Gastroesophageal sphincter (tissue), 3 donors: ENCODE measurements at regions not wholly inside any gene's neighbourhood (a gene's known extent, or its start where the extent isn't known, plus 50 kb on each side); places are given as distances from the start of the nearest gene placed in this dataset.

Experiments
- EP300 ChIP-seq: sonication (generic); formaldehyde crosslinking; IDR thresholded peaks from one replicate; pipeline ENCODE4 v1.6.1; 2017; ENCODE audit warnings: antibody characterized with exemption, mild to moderate bottlenecking
- POLR2A ChIP-seq, 2 donors: fragments of 450-650 bp; IDR thresholded peaks; one replicate each; pipeline ENCODE4 v1.6.1; 2017; ENCODE audit warnings: antibody characterized with exemption in 2 of 2, mild to moderate bottlenecking in 2 of 2, moderate library complexity in 1 of 2
- POLR2AphosphoS5 ChIP-seq: sonication (generic); formaldehyde crosslinking; IDR thresholded peaks from one replicate; pipeline ENCODE4 v1.6.1; 2017; ENCODE audit warnings: antibody characterized with exemption
- TF ChIP-seq, protein P1 (sequence below), 4 experiments: fragments of 200-600 bp in 2 of 4; fragments of 450-650 bp in 2 of 4; sonication (generic) in 1 of 4; IDR thresholded peaks; one replicate each; pipeline ENCODE4 v1.5.1; 2017 to 2019; ENCODE audit warnings: antibody characterized with exemption in 4 of 4, mild to moderate bottlenecking in 2 of 4, moderate library complexity in 2 of 4

DNA sequence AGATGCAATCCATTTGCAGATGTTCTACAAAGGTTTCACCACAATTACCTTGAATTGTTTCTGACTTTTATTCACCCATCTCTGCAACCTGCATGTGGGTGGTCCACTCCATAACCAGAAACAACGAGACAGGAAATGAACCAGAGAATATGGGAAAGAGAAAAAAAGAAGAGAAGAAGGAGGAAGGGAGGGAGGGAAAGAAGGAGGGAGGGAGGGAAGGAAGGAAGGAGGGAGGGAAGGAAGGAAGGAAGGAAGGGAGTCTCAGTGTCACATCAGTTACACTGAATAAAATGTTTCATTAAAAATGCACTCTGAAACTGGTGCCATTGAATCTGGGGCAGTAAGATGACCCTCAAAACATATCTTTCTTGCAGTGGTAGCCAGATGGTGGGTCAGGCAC lies 301.3 kb upstream of the MGMT start:
- TF ChIP-seq, protein P1, sequence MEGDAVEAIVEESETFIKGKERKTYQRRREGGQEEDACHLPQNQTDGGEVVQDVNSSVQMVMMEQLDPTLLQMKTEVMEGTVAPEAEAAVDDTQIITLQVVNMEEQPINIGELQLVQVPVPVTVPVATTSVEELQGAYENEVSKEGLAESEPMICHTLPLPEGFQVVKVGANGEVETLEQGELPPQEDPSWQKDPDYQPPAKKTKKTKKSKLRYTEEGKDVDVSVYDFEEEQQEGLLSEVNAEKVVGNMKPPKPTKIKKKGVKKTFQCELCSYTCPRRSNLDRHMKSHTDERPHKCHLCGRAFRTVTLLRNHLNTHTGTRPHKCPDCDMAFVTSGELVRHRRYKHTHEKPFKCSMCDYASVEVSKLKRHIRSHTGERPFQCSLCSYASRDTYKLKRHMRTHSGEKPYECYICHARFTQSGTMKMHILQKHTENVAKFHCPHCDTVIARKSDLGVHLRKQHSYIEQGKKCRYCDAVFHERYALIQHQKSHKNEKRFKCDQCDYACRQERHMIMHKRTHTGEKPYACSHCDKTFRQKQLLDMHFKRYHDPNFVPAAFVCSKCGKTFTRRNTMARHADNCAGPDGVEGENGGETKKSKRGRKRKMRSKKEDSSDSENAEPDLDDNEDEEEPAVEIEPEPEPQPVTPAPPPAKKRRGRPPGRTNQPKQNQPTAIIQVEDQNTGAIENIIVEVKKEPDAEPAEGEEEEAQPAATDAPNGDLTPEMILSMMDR (IDR thresholded peaks at IDR 0.05): no peak
- TF ChIP-seq EP300 (no peak), POLR2A (IDR thresholded peaks at IDR 0.05) (no peak), POLR2AphosphoS5 (no peak)
